ENCODE measurements at regions not wholly inside any gene's neighbourhood (a gene's known extent, or its start where the extent isn't known, plus 50 kb on each side); places are given as distances from the start of the nearest gene placed in this dataset.
"Not testable (repeated sequence)": the region's sequence is repeated elsewhere in the genome, so short reads cannot be mapped to it uniquely, and the experiment has no call there.

DNA sequence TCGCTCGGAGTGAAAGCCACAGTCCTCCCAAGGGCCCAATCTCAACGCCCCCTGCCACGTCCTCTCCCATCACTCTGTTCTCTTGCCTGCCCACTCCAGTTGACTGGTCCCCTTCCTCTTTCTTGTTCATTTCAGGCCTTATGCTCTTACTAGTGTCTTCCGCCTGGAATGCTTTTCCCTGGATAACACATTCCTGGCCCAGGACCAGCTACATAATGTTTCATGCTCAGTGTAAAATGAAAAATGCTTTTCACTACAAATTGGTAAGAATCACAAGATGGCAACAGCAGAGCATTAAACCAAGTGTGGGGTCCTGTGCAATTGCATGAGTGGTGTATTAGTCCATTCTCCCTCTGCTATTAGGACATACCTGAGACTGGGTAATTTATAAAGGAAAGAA is 417.2 kb upstream of the KLHL29 start:
- no peak for DNase-seq (ENCODE audit: low spot score)

DNA sequence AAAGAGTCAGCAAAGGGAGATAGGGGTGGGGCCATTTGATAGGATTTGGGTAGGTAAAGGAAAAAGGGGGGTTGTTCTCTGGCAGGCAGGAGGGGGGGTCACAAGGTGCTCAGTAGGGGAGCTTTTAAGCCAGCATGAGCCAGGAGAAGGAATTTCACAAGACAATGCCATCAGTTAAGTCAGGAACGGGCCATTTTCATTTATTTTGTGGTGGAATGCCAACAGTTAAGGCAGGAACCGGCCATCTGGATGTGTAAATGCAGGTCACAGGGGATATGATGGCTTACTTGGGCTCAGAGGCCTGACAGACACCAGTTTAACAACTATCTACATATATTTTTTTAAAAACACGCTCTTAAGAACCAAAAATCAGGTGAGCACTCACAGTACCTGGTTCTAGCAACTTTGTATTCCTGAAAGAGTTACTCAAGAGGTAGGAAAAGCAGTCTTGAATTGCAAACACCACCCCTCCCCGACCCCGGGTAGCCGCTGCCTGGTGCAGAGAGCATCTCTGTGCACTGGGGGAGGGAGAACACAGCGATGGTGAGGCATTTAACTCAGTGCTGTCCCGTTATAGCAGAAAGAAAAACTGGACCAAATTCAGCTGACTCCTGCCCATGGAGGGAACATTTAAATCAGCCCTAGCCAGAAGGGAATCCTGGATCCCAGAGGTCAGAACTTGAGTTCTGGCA is 414.5 kb upstream of the KLHL29 start:
- DNase-seq (ENCODE audit: low spot score): no peak

DNA sequence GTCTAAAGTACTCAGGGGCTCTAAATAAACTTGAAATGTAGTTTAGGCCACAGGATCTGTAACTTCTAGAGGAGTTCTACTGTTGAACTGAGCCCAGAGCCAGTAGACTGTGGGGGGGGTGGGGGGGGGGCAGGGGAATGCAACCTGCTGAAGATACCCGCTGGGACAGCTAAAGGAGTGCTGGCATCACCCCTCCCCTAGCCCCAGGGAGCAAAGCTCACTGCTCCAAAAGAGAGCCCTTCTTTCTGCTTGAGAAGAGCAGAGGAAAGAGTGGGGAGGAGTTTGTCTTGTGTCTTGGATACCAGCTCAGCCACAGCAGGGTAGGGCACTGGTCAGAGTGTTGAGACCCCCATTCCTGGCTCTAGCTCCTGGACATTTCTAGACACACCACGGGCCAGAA is 414.0 kb upstream of the KLHL29 start:
- no peak for DNase-seq (ENCODE audit: low spot score)

DNA sequence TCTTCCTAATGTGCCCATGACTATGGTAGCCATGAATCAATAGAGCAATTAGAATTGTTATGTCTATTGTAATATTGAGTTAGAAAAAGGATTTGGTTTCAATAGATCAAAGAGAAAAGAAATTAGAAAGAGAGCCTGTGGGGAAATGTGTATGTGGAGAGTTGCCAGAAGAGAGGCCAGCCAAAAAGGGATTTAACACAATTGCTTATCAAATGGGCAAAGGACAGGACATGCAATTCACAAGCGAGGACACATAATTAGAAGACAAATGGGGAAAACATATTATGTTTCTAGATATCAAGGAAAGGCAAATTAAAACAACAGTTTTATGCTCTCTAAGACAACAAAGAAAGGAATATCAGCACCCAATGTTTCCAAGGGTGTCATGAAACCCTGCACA is 403.2 kb upstream of the KLHL29 start:
- DNase-seq (ENCODE audit: low spot score): no peak

GRCh38 chr2:22984152-22984551 is 400.8 kb upstream of the KLHL29 start:
- DNase-seq (ENCODE audit: low spot score): not testable (repeated sequence)

DNA sequence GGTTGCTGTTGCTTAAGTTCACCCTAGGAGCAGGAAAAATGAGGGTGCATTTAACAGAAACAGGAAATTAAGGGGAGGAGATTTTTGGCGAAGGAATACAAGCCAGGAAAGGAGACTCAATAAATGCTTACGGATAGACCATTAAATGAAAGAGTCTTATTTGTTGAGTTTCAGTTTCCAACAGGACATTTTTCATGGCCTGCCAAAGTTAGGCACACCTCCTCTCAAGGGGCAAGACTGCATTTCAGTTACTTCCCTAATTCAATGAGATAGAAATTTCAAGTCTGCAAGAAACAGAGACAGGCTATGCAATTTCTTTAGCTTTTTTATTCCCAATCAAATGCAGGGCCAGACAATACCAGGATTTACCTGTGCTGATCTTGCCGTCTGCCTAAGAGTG is 394.7 kb upstream of the KLHL29 start:
- DNase-seq (ENCODE audit: low spot score): no peak

GRCh38 chr2:22991844-22992243 is 393.1 kb upstream of the KLHL29 start:
- no peak for DNase-seq (ENCODE audit: low spot score)

DNA sequence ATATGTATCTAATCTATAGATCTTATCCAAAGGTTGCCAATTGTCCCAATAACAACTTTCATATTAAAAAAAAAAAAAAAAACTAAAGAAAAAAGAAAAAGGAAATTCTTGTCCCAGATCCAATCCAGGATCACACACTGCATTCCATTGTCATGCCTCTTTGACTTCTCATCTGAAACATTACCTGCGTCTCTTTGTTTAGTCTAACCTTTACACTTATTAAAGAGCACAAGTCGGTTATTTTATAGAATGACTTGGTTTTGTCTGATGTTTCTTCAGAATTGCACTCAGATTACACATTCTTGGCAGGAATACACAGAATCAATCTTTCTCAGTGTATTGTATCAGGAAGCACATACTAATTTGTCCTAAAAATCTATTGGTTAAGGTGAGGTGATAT is 392.5 kb upstream of the KLHL29 start:
- no peak for DNase-seq (ENCODE audit: low spot score)

GRCh38 chr2:22993250-22993649 is 391.7 kb upstream of the KLHL29 start:
- DNase-seq (ENCODE audit: low spot score): no peak

DNA sequence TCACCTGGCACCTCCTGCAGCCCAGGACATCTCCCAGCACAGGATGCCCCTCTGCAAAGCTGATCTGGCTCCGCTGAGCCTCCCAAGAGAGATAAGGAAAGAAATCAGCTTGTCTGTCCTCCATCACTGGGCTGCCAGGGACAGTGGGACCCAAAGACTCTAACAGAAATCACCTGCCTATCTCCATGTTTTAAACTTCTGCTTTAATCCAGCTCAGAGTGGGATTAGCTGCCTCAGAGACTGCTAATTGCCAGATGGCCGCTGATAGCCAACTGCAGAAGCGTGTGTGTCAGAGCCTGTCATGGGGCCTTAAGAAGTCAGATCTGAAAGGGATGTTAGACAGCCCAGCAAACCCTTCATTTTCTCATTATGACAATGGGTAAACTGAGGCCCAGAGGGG is 389.4 kb upstream of the KLHL29 start:
- DNase-seq (ENCODE audit: low spot score): no peak

DNA sequence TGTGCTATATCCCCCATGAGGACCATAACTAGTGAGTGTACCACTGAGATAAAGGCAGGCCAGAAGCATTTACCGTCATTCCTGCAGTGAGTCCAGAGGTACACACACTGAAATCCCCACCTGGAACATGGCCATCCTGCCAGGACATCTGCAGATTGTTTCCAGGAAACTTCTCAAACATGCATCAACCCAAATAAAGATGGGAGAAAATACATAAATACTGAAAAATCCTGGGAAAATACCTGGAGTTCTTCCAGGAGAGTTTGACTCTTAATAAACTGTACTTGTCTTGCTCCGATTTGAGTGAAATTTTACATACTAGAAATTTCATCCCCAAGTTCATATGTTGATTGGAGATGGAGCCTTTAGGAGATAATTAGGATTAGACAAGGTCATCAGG is 388.1 kb upstream of the KLHL29 start:
- DNase-seq (ENCODE audit: low spot score): no peak

DNA sequence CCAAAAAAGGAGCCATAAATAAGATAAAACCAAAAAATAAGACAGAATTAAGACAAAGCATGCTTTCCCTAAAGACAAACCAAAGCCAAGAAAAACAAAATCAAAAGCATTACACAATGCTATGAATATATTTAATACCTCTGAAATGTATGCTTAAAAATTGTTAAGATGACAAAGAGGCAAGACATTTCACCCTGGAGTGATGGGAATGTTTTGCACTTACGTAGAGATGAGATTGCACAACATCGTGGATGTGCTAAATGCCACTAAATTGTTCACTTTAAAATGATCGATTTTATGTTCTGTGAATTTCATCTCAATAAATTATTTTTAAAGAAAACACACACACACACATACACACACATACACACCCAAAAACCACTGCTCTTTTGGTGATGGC is 386.6 kb upstream of the KLHL29 start:
- DNase-seq (ENCODE audit: low spot score): no peak

DNA sequence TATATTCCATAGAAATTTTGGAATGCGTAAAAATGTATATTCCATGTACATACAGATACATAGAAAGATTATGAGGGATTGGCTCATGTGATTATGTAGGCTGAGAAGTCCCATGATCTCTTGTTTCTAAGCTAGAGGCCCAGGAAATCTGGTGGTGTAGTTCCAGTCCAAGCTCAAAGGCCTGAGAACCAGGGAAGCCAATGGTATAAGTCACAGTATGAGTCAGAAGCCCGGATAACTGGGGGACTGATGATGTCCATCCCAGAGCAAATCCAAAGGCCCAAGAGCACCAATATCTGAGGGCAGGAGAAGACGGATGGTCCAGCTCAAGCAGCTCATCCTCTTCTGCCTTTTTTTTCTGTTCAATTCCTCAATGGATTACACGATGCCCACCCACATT is 385.0 kb upstream of the KLHL29 start:
- no peak for DNase-seq (ENCODE audit: low spot score)

DNA sequence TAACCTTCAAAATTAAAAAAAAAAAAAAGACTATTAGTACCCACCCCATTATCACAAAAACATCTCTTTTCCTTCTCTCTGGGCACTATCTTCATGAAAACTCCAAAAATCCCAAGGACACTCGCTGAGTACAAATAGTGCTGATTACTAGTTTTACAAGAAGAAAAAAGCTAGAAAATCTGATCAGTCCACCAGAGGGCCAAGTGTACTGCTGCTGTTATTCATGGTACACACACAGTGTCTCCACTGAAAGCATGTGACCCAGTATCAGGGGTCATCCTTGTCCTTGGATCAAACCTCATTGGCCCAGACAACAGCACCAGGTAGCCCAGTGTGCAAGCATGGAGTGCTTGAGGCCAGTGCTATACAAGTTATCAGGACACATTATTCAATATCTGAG is 382.7 kb upstream of the KLHL29 start:
- no peak for DNase-seq (ENCODE audit: low spot score)

DNA sequence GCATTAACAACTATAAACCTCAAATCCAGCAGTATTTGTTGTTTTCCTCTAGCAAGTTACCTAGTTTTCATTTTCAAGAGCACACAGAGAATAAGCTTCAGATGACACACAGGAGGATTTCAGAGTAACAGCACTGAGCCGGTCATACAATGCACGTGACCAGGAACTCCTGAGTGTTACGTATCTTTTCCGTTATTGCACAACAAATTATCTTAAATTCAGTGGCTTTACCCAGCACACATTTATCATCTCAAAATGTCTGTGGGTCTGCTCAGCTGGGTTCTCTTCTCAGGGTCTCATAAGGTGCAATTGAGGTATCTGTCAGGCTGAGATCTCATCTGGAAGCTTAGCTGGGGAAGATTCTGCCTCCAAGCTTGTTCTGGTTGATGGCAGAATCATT is 379.5 kb upstream of the KLHL29 start:
- DNase-seq (ENCODE audit: low spot score): no peak

GRCh38 chr2:23007631-23008235 is 377.2 kb upstream of the KLHL29 start:
- no peak for DNase-seq (ENCODE audit: low spot score)

DNA sequence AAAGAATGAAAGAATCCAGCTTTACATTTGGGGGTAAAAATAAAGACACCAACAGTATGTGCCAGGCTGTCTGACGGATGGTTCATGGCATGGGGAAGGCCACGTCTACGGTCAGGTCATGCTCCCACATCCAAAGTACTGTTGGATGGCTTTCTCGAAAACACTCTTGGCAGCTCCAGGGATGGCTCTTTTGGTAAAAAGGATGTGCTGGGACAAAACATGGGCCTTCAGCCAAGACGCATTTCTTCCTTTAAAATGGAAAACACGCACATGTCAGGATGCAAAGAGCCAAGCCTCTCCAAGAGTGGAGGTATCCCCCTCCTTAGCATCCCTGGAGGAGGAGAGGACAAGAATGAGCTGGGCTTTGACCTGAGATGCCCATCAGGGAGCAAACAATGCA is 376.5 kb upstream of the KLHL29 start:
- DNase-seq (ENCODE audit: low spot score): no peak

GRCh38 chr2:23008951-23009350 is 376.0 kb upstream of the KLHL29 start:
- no peak for DNase-seq (ENCODE audit: low spot score)

GRCh38 chr2:23009545-23010149 is 375.3 kb upstream of the KLHL29 start:
- DNase-seq (ENCODE audit: low spot score): no peak

- no peak for DNase-seq (ENCODE audit: low spot score)
Observed at GRCh38 chr2:23012499-23012898, 372.5 kb upstream of the KLHL29 start.

- no peak for DNase-seq (ENCODE audit: low spot score)
Observed at GRCh38 chr2:23015651-23016200, 369.3 kb upstream of the KLHL29 start.

DNA sequence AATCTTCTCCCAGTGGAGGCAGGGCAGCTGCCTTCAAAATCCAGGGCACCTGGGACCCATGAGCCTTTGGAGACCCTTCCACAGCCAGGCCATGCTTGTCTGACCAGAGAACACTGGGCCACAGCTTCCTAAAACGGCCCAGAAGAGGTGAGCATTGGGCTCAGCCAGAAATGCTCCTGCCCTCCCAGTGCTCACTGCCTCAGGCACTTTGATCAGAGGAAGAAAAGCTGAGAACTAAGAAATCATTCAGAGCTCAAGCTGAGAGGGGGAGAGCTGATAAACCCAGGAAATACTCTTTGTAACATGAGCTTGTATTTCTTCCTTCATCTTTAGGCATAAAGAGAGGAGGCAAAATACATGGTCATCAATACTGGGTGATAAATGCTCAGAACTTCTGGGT is 365.5 kb upstream of the KLHL29 start:
- no peak for DNase-seq (ENCODE audit: low spot score)

GRCh38 chr2:23020659-23021058 is 364.3 kb upstream of the KLHL29 start:
- no peak for DNase-seq (ENCODE audit: low spot score)
